Heart left ventricle (tissue), 16 donors: ENCODE measurements at regions not wholly inside any gene's neighbourhood (a gene's known extent, or its start where the extent isn't known, plus 50 kb on each side); places are given as distances from the start of the nearest gene placed in this dataset.

Source experiments
- ATAC-seq, 4 donors: fragments of 200-7000 bp; cut with Tn5 transposase; one replicate each; pipeline ENCODE4 v1.9.1; 2020 to 2022; ENCODE audit warnings: moderate library complexity in 4 of 4, mild to moderate bottlenecking in 3 of 4, moderate number of reproducible peaks in 1 of 4
- DNase-seq, 5 donors: peaks; one replicate each; pipeline ENCODE4 v3.0.0-alpha.2; 2020
- H3K27ac ChIP-seq, 12 donors: fragments of 200-600 bp; sonication (generic) in 4 of 12; one replicate each; pipeline versions ENCODE4 v1.5.0 to v1.8.0; 2016 to 2022; ENCODE audit warnings: mild to moderate bottlenecking in 2 of 12
- H3K27me3 ChIP-seq, 9 donors: fragments of 200-600 bp; sonication (generic) in 2 of 9; one replicate each; pipeline versions ENCODE4 v1.5.1 to v1.8.0; 2016 to 2022; ENCODE audit warnings: mild to moderate bottlenecking in 3 of 9
- H3K36me3 ChIP-seq, 9 donors: fragments of 200-600 bp; sonication (generic) in 2 of 9; one replicate each; pipeline versions ENCODE4 v1.5.0 to v1.8.0; 2018 to 2022; ENCODE audit warnings: mild to moderate bottlenecking in 2 of 9
- H3K4me1 ChIP-seq, 12 donors: fragments of 200-600 bp; sonication (generic) in 4 of 12; one replicate each; pipeline versions ENCODE4 v1.5.0 to v1.8.0; 2016 to 2022; ENCODE audit warnings: mild to moderate bottlenecking in 3 of 12
- H3K4me3 ChIP-seq, 12 donors: fragments of 200-600 bp; sonication (generic) in 4 of 12; one replicate each; pipeline versions ENCODE4 v1.5.0 to v1.8.0; 2017 to 2022; ENCODE audit warnings: mild to moderate bottlenecking in 9 of 12, moderate library complexity in 4 of 12
- H3K9me3 ChIP-seq, 12 donors: fragments of 200-600 bp; sonication (generic) in 4 of 12; one replicate each; pipeline versions ENCODE4 v1.5.0 to v1.8.0; 2016 to 2022; ENCODE audit warnings: mild to moderate bottlenecking in 1 of 12
- CTCF ChIP-seq, 12 donors: fragments of 200-600 bp; sonication (generic) in 4 of 12; IDR thresholded peaks; one replicate each; pipeline versions ENCODE4 v1.5.0 to v1.8.0; 2018 to 2022; ENCODE audit warnings: antibody characterized with exemption in 12 of 12, mild to moderate bottlenecking in 5 of 12
- POLR2A ChIP-seq, 2 donors: fragments of 450-650 bp; IDR thresholded peaks; one replicate each; pipeline ENCODE4 v1.6.1; 2017; ENCODE audit warnings: antibody characterized with exemption in 2 of 2, mild to moderate bottlenecking in 2 of 2, moderate library complexity in 2 of 2
- WGBS, 4 donors: extraction: QIAGEN DNeasy Blood & Tissue Kit in 2 of 4; methylation state at CpG; one replicate each; pipeline versions ENCODE4 v1.1.5 to v1.1.7; 2013 to 2018; 5-methylcytosine and 5-hydroxymethylcytosine counted together
- intact Hi-C, 10 donors: fragments of 100-400 bp; cut with DNase I; formaldehyde crosslinking; loops; one replicate each; pipeline versions ENCODE4 v1.11.1 to v1.14.2; 2022
- donor health status: ischemic (EF 13 %, LVEDD 7.1; RV severe dilation, severe dysfunction).
- donor health status: healthy with polysubstance abuse.
- donor health status: DM: no; HTN: yes; CAD: no.
- donor health status: DM: no; HTN: no; CAD: no.
- donor health status: ischemic (EF 25% LVEDD 6.9; RV normal size, moderate dysfunction).
- donor health status: ischemic (EF 25% LVEDD 5.7; RV mildly dilated, moderate dysfunction).
- donor health status: healthy.
- donor health status: DM: yes; HTN: yes; CAD: no.
- donor health status: ischemic (EF 35%, LVEDD 5.7; RV mildly dilated, moderate dysfunction).
- donor health status: nonischemic (EF 11% LVEDD 7.7; RV severe dilation, severe dysfunction).
- donor health status: DM: yes; HTN: yes; CAD: no.
- donor health status: PGD.
- donor health status: ischemic (EF 29% LVEDD 5.4; RV normal size, mild dysfunction).
- donor health status: nonischemic (EF 23%, LVEDD 6.1; RV moderate dilation, normal function).

GRCh38 chr22:22776121-22776520 lies 111.5 kb upstream of the IGLL5 start:
- Histone ChIP-seq H3K27me3 (peaks cover 0 to 5% (median 0%) of the 10 kb centered on the region in 9 donors), H3K27ac (no peak overlapping the region), H3K36me3 (no peaks in the 10 kb centered on the region), H3K4me1 (no peaks in the 10 kb centered on the region), H3K4me3 (no peak overlapping the region), H3K9me3 (no peaks in the 10 kb centered on the region)
- ATAC-seq (no peak), DNase-seq (no peak)
- no peak for TF ChIP-seq CTCF (IDR thresholded peaks at IDR 0.05)
- TF ChIP-seq POLR2A (IDR thresholded peaks at IDR 0.05), result no peak
- 59 to 92% (median 89%) methylated on average over 3 of the region's 3 CpGs for WGBS, 4 donors
- intact Hi-C loops, result no loop called here

- DNase-seq (no peak), ATAC-seq (no peak)
- no peak for TF ChIP-seq POLR2A (IDR thresholded peaks at IDR 0.05)
- TF ChIP-seq CTCF (IDR thresholded peaks at IDR 0.05), result no peak
- H3K9me3 ChIP-seq, result no peaks in the 10 kb centered on the region
- peaks cover 0 to 7% (median 3%) of the 10 kb centered on the region in 9 donors for H3K27me3 ChIP-seq
- H3K4me3 ChIP-seq, result no peak overlapping the region
- H3K27ac ChIP-seq, result no peak overlapping the region
- 86 to 91% (median 89%) methylated on average over 4 of the region's 4 CpGs for WGBS, 4 donors
- no peaks in the 10 kb centered on the region for H3K36me3 ChIP-seq
- intact Hi-C loops, result no loop called here
- no peaks in the 10 kb centered on the region for H3K4me1 ChIP-seq
Measured at GRCh38 chr22:22779213-22779612, 108.4 kb upstream of the IGLL5 start.

GRCh38 chr22:22783575-22783974 lies 104.0 kb upstream of the IGLL5 start:
- 64 to 74% (median 72%) methylated on average over 3 of the region's 3 CpGs for WGBS, 4 donors
- no peak overlapping the region for H3K4me3 ChIP-seq
- intact Hi-C loops, result loop anchor here in 3 of 10 donors (10.0 kb wide), 3 partner anchors 101 to 171 kb away; partner anchors contain the start of gene IGLL5 (in 2 of the 3)
- no peak overlapping the region for H3K27ac ChIP-seq
- no peak for TF ChIP-seq POLR2A (IDR thresholded peaks at IDR 0.05)
- TF ChIP-seq CTCF (IDR thresholded peaks at IDR 0.05), result no peak
- ATAC-seq (no peak), DNase-seq (no peak)
- peaks cover 0 to 8% (median 0%) of the 10 kb centered on the region in 12 donors for H3K4me1 ChIP-seq
- no peaks in the 10 kb centered on the region for H3K9me3 ChIP-seq
- H3K27me3 ChIP-seq, result peaks cover 0 to 31% (median 7%) of the 10 kb centered on the region in 9 donors
- no peaks in the 10 kb centered on the region for H3K36me3 ChIP-seq

GRCh38 chr22:22784249-22785039 lies 103.2 kb upstream of the IGLL5 start:
- WGBS, 4 donors, result 59 to 73% (median 64%) methylated on average over 3 of the region's 3 CpGs
- H3K4me3 ChIP-seq, result no peak overlapping the region
- intact Hi-C loops, result loop anchor here in 3 of 10 donors (10.0 kb wide), 3 partner anchors 100 to 170 kb away; partner anchors contain the start of gene IGLL5 (in 2 of the 3)
- no peak overlapping the region for H3K27ac ChIP-seq
- peaks cover 0 to 36% (median 7%) of the 10 kb centered on the region in 9 donors for H3K27me3 ChIP-seq
- H3K36me3 ChIP-seq, result no peaks in the 10 kb centered on the region
- no peaks in the 10 kb centered on the region for H3K9me3 ChIP-seq
- no peak for ATAC-seq
- no peak for DNase-seq
- peaks cover 0 to 8% (median 0%) of the 10 kb centered on the region in 12 donors for H3K4me1 ChIP-seq
- TF ChIP-seq POLR2A (IDR thresholded peaks at IDR 0.05) (no peak), CTCF (IDR thresholded peaks at IDR 0.05) (no peak)
